ENCODE measurements at regions not wholly inside any gene's neighbourhood (a gene's known extent, or its start where the extent isn't known, plus 50 kb on each side); places are given as distances from the start of the nearest gene placed in this dataset.
"Not testable (repeated sequence)": the region's sequence is repeated elsewhere in the genome, so short reads cannot be mapped to it uniquely, and the experiment has no call there.

DNA sequence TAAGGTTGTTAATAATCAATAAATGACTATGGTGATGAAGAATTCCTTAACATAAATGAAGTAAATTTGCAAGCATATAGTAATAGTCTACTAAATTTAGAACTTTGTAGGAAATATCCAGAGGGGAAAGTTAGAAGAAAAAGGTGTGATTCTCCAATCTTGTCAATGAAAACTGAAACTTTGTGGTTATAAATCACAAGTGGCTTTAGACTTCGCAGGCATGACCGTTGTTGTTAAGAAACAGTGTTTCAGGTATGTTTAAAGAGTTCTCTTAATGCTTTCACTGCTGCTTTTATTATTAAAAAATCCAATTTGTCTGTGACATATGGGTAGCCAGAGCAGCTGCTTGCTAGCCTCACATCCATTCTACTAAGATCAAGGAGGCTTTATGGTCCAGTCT, 475.6 kb upstream of the ADGRB3 start:
- no peak for DNase-seq (ENCODE audit: low spot score)

- DNase-seq (ENCODE audit: low spot score), result no peak
Observed at GRCh38 chr6:68158256-68158655, 476.8 kb upstream of the ADGRB3 start.

DNA sequence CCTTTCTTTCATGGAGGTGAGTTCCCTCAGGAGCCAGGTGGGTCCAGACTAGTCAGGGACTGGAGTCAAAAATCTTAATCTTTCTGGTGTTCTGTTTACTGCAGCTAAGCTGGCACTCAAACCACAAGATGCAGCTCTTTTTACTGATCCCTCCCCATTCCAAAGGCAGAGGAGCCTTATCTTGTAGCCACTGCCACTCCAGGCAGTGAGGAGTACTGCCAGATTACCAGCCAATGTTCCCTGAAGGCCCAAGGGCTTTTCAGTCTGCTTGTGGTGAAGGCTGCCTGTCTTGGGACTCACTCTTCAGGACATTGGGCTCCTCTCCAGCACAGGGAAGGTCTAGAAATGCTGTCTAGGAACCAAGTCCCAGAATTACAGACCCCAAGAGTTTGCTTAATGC, 490.4 kb upstream of the ADGRB3 start:
- DNase-seq (ENCODE audit: low spot score), result no peak

GRCh38 chr6:68141190-68141589, 493.9 kb upstream of the ADGRB3 start:
- no peak for DNase-seq (ENCODE audit: low spot score)

- DNase-seq (ENCODE audit: low spot score), result no peak
Observed at GRCh38 chr6:68139130-68139529, 496.0 kb upstream of the ADGRB3 start.

GRCh38 chr6:68134796-68135195, 500.3 kb upstream of the ADGRB3 start:
- DNase-seq (ENCODE audit: low spot score), result no peak

DNA sequence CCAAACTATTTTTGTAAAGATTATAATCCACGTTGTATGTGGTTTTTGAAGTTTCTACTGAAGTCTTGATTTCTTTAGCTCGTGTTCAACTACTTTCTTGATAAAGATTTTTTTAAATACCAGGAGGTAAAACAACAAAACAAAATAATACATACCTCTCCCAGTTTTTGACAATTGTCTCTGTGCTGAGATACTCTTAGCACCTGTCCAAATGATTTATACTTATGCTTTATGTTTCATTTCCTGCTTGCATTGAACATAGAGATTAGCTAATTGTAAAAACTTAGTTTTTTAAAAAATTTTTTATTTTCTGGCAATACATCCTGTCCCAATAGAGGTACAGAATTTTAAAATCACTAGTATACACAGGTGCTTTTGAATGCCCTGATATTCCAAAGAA, 506.9 kb upstream of the ADGRB3 start:
- DNase-seq (ENCODE audit: low spot score), result no peak

DNA sequence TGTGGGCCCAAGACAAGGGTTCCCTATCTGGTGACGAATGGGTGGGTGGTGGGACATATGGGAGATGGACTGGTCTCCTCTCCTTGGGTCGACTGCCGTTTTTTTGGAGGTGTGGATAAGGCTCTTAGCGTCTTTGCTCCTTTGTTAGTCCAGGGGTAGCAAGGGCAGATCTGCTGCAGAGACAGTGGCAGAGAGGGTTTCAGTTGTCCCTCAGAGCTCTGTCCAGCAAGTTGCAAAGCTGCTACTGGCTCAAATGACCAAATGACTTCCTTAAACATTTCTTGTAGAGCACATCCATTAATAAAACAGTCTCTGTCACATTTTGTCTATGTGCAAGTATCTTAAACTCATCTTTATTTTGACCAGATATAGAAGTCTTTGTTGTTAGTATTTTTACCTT, 508.0 kb upstream of the ADGRB3 start:
- DNase-seq (ENCODE audit: low spot score), result no peak

DNA sequence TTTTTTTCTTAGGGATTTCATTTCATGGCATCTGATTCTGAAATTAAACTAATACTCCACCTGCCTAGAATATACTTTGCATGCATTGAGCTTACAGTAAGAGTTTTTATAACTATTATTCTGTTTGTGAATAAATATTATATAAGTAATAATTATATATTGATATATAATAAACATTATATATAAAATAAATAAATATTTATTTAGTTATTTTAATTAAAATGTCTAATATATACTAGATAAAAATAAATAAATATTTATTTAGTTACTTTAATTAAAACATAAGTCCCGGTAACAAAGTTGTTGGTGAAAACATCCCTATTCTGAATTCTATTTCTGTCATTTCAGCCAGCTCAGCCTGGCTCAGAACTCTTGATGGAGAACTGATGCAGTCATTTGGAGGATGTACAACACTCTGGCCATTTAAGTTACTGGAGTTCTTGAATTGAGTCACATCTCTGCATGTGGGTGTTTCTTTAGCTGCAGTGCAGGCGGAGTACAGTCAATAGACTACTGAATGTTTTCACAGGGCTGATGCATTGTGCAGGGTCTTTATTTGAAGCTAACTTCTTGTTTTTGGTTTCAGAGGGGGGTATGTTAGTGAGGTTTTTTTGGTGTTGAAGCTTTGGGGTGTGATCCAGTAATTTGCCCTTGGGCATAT, 508.9 kb upstream of the ADGRB3 start:
- DNase-seq (ENCODE audit: low spot score), result no peak

DNA sequence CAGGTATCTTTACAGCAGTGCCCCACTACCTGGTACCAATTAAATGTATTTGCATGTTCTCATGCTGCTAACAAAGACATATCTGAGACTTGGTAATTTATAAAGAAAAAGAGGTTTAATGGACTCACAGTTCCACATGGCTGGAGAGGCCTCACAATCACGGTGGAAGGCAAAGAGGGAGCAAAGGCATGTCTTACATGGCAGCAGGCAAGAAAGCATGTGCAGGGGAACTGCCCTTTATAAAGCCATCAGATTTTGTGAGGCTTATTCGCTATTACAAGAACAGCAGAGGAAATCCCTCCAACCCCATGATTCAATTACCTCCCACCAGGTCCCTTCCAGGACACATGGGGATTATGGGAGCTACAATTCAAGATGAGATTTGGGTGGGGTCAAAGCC, 512.1 kb upstream of the ADGRB3 start:
- DNase-seq (ENCODE audit: low spot score), result not testable (repeated sequence)

GRCh38 chr6:68122032-68122431, 513.0 kb upstream of the ADGRB3 start:
- DNase-seq (ENCODE audit: low spot score), result no peak

- not testable (repeated sequence) for DNase-seq (ENCODE audit: low spot score)
Observed at GRCh38 chr6:68120954-68121353, 514.1 kb upstream of the ADGRB3 start.

DNA sequence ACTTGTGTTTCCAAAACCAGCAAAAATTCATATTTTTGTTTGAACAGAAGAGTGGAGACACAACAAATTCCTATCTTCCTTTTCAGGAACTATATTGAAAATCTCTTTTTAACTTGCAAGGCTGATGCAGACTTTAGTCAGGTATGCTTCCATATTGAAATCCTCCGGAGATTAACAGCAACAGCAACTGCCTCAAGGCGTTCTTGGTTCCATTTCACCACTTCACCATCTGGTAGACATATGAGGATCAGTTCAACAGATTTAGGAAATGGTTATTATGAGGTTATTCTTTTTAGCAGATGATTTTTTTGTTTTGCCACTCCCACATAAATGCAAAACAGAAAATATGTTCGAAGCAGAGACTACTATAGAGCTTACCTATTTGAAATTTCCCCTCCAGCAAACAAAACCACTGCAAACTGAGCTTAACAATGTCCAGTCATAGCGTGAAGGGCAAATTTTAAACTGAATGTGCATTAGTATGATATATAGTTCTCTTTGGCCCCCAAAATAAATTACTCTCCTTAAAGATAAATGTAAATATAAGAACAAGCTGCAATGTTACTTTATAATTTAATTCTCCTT, 520.5 kb upstream of the ADGRB3 start:
- no peak for DNase-seq (ENCODE audit: low spot score)

DNA sequence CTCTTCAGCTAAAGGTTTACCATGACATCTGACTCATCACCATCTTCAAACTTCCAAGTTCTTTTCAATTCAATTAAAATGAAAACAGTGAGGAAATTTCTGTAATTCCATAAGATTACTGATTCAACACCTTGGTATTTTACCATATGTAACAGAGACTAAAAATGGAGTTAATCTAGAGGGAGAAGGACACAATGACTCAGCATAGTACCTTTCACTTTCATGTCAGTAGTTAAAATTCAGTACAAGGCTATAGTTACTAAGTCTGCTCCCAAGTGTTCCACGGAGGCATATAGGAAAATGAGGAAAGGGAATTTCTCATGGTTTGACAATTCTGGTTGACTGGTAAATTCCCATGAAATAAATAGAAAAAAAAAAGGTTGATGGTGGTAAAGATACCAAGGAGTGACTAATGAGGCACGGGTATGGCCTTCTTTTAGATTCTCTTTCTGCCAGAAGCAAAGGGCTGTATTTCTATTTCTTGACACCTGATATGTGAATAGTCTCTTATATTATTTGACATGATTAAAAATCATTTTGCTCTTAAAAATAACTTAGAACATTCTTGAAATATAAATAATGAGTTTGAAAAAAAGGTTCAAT, 526.7 kb upstream of the ADGRB3 start:
- DNase-seq (ENCODE audit: low spot score), result peak; percentile 46

- no peak for DNase-seq (ENCODE audit: low spot score)
Observed at GRCh38 chr6:68094070-68094469, 541.0 kb upstream of the ADGRB3 start.

DNA sequence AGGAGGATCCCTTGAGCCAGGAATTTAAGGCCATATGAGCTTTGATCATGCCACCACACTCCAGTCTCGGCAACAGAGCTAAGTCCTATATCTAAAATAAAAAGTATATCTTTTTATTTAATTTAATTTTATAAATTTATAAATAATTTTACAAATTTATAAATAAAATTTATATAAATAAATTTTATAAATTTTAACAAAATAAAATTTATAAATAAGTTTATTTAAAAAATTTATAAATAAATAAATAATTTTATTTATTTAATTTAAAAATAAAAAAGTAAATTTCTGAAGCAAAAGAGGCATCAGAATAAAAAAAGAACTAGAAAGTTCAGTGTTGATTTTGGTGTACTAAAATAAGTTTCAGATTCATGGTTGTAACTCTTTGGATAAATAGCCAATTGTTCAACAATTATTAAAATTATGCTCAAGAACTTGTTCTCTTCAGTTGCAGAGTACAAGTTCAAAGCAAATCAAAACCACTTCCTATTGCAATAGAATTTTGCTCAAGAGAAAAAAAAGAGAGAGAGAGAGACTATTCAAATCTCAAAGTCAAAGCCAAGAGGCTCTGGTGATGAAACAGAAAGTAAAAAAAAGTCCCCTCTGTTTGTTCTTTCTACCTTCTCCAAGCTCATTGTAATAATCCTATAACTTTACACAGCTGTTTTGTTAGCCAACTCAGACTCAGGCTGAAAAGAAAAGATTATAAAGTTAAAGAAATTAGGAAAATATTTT, 547.5 kb upstream of the ADGRB3 start:
- no peak for DNase-seq (ENCODE audit: low spot score)

- no peak for DNase-seq (ENCODE audit: low spot score)
Observed at GRCh38 chr6:68086199-68086598, 548.9 kb upstream of the ADGRB3 start.

DNA sequence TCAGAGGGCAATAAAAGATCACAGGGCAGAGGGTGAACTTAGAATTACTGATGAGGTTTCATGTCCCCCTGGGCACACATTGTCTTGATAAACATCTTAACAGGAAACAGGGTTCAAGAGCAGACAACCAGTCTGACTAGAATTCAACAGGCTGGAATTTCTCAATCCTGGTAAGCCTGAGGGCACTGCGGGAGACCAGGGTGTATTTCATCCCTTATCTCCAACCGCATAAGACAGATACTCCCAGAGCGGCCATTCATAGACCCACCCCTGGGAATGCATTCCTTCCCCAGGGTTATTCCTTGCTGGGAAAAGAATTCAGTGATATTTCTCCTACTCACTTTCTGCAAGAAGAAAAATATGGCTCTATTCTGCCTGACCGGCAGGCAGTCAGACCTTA, 549.5 kb upstream of the ADGRB3 start:
- peak; percentile 2 for DNase-seq (ENCODE audit: low spot score)

- DNase-seq (ENCODE audit: low spot score), result no peak
Observed at GRCh38 chr6:68082086-68082485, 553.0 kb upstream of the ADGRB3 start.

- DNase-seq (ENCODE audit: low spot score), result no peak
Observed at GRCh38 chr6:68080074-68080473, 555.0 kb upstream of the ADGRB3 start.

GRCh38 chr6:68077661-68078060, 557.4 kb upstream of the ADGRB3 start:
- DNase-seq (ENCODE audit: low spot score), result no peak

- DNase-seq (ENCODE audit: low spot score), result no peak
Observed at GRCh38 chr6:68071740-68072139, 563.3 kb upstream of the ADGRB3 start.
